Kidney (tissue), 13 donors: ENCODE measurements at regions not wholly inside any gene's neighbourhood (a gene's known extent, or its start where the extent isn't known, plus 50 kb on each side); places are given as distances from the start of the nearest gene placed in this dataset.

Experiments
- DNase-seq, 5 donors: peaks; one replicate each; pipeline ENCODE4 v3.0.0-alpha.2; 2013 to 2020
- FAIRE-seq: peaks from 2 replicates; lab custom pipeline; 2012; peaks lifted over from hg19 to GRCh38; lab: Jason Lieb, UNC
- H3K27ac ChIP-seq, 2 donors: one replicate each; pipeline ENCODE4 v1.7.0; 2013; ENCODE audit warnings: low read depth in 2 of 2, low read length in 2 of 2, inconsistent platforms in 1 of 2
- H3K27me3 ChIP-seq: one replicate; pipeline ENCODE4 v1.7.1; 2013; ENCODE audit warnings: low read length, inconsistent platforms; ENCODE audit not compliant: control insufficient read depth, insufficient read depth
- H3K36me3 ChIP-seq, 3 donors: one replicate each; pipeline versions ENCODE4 v1.7.0 to v1.7.1; 2013; ENCODE audit warnings: low read length in 3 of 3, control low read depth in 1 of 3, inconsistent platforms in 1 of 3; ENCODE audit not compliant: insufficient read depth in 3 of 3, control insufficient read depth in 2 of 3
- H3K4me1 ChIP-seq, 3 donors: one replicate each; pipeline versions ENCODE4 v1.7.0 to v1.7.1; 2013; ENCODE audit warnings: low read length in 3 of 3, inconsistent platforms in 1 of 3, low read depth in 1 of 3; ENCODE audit not compliant: control insufficient read depth in 2 of 3, insufficient read depth in 2 of 3
- H3K4me3 ChIP-seq, 3 donors: one replicate each; pipeline versions ENCODE4 v1.7.0 to v1.8.1; 2013; ENCODE audit warnings: low read length in 3 of 3, control low read depth in 1 of 3, inconsistent platforms in 1 of 3
- H3K9ac ChIP-seq, 3 donors: one replicate each; pipeline versions ENCODE4 v1.7.0 to v1.7.1; 2013; ENCODE audit warnings: low read length in 3 of 3, control low read depth in 1 of 3, inconsistent platforms in 1 of 3
- H3K9me3 ChIP-seq, 3 donors: one replicate each; pipeline versions ENCODE4 v1.7.0 to v1.7.1; 2013; ENCODE audit warnings: low read length in 3 of 3, control low read depth in 1 of 3, inconsistent platforms in 1 of 3; ENCODE audit not compliant: control insufficient read depth in 2 of 3, insufficient read depth in 1 of 3
- intact Hi-C: fragments of 100-400 bp; cut with DNase I; formaldehyde crosslinking; loops from one replicate; pipeline ENCODE4 v1.11.1; 2022
- TF ChIP-seq, protein P1 (sequence below): IDR thresholded peaks from 3 replicates; pipeline ENCODE4 v1.5.1; 2012; ENCODE audit warnings: mild to moderate bottlenecking, moderate library complexity, borderline replicate concordance; ENCODE audit not compliant: insufficient read depth; ENCODE audit errors: extremely low read depth
- donor health status: control.
- donor health status: control.
- donor health status: control.
- donor health status: control.
- donor health status: control.
- donor health status: DM: yes; HTN: yes; CAD: no.
- donor health status: Normal renal cell carcinoma (clear cell type).

DNA sequence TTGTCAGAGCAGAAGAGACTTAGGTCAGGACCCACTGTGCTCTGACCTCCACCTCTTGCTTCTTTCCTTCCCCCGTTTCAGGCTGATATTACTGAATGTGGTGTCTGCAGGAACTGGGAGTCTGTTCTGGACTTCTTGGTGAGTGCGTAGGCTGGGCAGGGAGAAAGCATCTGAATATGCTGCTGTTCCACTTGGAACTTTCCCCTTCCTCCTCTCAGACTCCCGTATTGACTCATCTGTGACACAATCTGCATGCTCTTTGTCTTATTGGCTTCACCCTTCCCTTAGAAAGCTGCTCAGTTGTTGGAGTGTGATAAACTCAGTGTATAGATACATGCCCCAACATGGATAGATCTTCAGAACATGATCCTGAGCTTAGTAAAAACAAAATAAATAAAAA lies 137.6 kb upstream of the HABP2 start:
- H3K27ac ChIP-seq: no peak overlapping the region
- intact Hi-C loops: no loop called here
- DNase-seq (no peak), FAIRE-seq (no peak)
- H3K4me1 ChIP-seq: no peaks in the 10 kb centered on the region
- TF ChIP-seq, protein P1, sequence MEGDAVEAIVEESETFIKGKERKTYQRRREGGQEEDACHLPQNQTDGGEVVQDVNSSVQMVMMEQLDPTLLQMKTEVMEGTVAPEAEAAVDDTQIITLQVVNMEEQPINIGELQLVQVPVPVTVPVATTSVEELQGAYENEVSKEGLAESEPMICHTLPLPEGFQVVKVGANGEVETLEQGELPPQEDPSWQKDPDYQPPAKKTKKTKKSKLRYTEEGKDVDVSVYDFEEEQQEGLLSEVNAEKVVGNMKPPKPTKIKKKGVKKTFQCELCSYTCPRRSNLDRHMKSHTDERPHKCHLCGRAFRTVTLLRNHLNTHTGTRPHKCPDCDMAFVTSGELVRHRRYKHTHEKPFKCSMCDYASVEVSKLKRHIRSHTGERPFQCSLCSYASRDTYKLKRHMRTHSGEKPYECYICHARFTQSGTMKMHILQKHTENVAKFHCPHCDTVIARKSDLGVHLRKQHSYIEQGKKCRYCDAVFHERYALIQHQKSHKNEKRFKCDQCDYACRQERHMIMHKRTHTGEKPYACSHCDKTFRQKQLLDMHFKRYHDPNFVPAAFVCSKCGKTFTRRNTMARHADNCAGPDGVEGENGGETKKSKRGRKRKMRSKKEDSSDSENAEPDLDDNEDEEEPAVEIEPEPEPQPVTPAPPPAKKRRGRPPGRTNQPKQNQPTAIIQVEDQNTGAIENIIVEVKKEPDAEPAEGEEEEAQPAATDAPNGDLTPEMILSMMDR: no peak
- H3K4me3 ChIP-seq: no peak overlapping the region
- no peak overlapping the region for H3K9ac ChIP-seq
- H3K36me3 ChIP-seq: no peaks in the 10 kb centered on the region
- peaks cover 0 to 15% (median 0%) of the 10 kb centered on the region in 3 donors for H3K9me3 ChIP-seq
- H3K27me3 ChIP-seq: no peaks in the 10 kb centered on the region

DNA sequence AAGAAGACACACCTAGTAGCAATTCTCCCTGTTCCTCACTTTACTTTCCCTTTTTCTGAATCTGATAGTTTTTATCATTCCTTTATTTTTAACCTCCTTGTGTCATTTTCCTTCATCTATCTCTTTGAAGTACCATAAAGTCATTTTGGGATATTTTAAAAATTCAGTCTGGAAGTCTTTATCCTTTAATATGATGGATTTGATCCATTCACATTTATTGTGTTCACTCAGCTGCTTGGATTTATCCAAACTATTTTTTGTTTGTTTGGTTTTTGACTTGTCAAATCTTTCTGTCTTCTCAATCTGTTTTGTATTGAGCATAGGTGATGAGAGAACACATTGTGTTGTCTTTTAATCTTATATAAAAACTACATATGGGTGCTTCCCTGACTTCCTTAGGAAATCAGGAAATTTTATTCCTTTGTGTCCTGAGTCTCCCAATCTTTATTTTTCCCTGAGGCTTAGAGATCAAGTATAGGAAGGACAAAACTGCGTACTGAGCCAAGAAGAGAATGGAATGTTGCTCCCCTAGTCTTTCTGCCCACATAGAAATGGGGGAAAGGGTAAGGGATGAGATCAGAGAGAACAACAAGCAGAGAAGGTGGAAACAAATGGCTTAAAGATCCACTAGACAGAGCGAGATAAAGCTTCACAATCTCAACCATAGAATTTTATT lies 132.7 kb upstream of the HABP2 start:
- FAIRE-seq: no peak
- Histone ChIP-seq H3K36me3 (no peaks in the 10 kb centered on the region), H3K27ac (no peak overlapping the region)

DNA sequence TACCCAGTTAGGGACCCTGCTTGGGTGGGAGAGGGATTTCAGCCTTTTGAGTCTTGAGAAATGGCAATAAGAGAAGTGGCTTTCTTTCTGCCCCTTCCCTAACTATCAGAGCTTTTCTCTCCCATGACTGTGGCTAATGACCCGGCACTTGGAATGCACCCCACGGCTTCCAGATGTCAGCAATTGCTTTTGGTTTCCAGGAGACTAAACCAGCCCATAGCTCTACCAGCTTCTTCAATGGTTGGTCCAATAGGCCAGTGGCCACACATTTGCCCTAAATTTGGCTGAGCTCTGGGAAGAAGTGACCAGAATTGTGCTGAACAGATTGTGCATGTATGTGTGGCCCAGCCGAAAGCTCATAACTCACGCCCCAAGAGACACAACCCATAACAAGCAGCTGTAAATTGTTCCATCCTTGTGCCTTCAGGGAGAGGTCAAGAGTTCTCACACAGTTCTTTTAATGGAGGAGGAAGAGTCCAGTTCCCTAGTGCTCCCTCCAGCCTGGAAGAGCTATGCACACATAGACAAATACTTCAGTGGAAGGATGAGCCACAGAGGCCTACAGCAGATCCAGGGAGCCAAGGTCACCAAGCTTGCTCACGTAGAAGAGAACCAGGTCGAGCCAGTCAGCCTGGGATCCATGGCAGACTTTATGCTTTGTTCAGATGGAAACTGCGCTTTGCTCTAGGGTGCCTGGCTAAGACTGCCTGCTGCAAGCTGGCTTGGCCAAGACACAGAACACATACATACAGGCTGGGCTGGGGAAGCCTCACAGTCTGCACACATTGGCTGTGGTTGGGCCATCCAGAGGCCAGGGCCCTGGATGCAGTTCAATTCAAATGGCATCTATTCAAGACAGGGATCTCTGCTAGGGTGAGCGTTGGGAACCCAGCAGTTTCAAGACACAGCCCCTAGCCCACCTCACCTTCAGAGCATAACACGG lies 131.8 kb upstream of the HABP2 start:
- no peak for DNase-seq
- peaks cover 0 to 3% (median 0%) of the 10 kb centered on the region in 3 donors for H3K4me1 ChIP-seq
- TF ChIP-seq, protein P1: no peak
- no peaks in the 10 kb centered on the region for H3K36me3 ChIP-seq
- H3K27me3 ChIP-seq: no peaks in the 10 kb centered on the region
- peaks cover 0 to 15% (median 0%) of the 10 kb centered on the region in 3 donors for H3K9me3 ChIP-seq
- H3K27ac ChIP-seq: no peak overlapping the region
- FAIRE-seq: no peak
- intact Hi-C loops: no loop called here
- H3K4me3 ChIP-seq: no peak overlapping the region
- no peak overlapping the region for H3K9ac ChIP-seq

More for the DNA sequence above, 132.7 kb upstream of the HABP2 start:
- Histone ChIP-seq H3K9me3 (peaks cover 0 to 15% (median 0%) of the 10 kb centered on the region in 3 donors), H3K4me1 (peaks cover 0 to 3% (median 0%) of the 10 kb centered on the region in 3 donors), H3K9ac (no peak overlapping the region), H3K27me3 (no peaks in the 10 kb centered on the region), H3K4me3 (no peak overlapping the region)
- intact Hi-C loops: no loop called here
- TF ChIP-seq, protein P1: no peak
- no peak for DNase-seq
